ENCODE measurements at regions not wholly inside any gene's neighbourhood (a gene's known extent, or its start where the extent isn't known, plus 50 kb on each side); places are given as distances from the start of the nearest gene placed in this dataset.

DNA sequence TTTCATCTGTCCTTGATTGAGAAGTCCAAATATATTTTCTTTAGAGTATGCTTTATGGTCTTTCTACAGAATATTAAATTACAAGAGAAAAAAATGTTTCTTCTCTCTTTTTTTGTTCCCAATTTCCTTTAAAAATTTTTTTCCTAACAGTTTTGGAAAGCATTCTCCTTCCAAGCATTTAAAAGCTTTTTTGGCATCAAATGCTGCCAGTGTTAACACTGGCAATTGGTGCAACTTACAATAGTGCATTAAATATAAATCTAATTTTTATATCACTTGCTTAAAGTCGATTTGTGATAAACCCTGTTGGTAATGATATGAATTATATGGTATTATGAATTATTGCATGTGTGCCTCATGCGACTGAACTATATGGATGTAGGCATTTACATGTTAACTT is 165.9 kb upstream of the ELL2 start:
- DNase-seq (ENCODE audit: low spot score), result no peak
- no peak overlapping the region for H3K27ac Mint-ChIP-seq (ENCODE audit: unreplicated experiment)
- no peaks in the 10 kb centered on the region for H3K36me3 Mint-ChIP-seq (ENCODE audit: low read depth)
- TF ChIP-seq, protein P1, sequence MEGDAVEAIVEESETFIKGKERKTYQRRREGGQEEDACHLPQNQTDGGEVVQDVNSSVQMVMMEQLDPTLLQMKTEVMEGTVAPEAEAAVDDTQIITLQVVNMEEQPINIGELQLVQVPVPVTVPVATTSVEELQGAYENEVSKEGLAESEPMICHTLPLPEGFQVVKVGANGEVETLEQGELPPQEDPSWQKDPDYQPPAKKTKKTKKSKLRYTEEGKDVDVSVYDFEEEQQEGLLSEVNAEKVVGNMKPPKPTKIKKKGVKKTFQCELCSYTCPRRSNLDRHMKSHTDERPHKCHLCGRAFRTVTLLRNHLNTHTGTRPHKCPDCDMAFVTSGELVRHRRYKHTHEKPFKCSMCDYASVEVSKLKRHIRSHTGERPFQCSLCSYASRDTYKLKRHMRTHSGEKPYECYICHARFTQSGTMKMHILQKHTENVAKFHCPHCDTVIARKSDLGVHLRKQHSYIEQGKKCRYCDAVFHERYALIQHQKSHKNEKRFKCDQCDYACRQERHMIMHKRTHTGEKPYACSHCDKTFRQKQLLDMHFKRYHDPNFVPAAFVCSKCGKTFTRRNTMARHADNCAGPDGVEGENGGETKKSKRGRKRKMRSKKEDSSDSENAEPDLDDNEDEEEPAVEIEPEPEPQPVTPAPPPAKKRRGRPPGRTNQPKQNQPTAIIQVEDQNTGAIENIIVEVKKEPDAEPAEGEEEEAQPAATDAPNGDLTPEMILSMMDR (IDR thresholded peaks at IDR 0.05), result no peak
- H3K4me1 Mint-ChIP-seq (ENCODE audit: low read depth), result peaks cover 34% of the 10 kb centered on the region
- no peaks in the 10 kb centered on the region for H3K27me3 Mint-ChIP-seq (ENCODE audit: low read depth)
- no peaks in the 10 kb centered on the region for H3K9me3 Mint-ChIP-seq (ENCODE audit: low read depth)
- H3K4me3 Mint-ChIP-seq (ENCODE audit: unreplicated experiment), result no peak overlapping the region

DNA sequence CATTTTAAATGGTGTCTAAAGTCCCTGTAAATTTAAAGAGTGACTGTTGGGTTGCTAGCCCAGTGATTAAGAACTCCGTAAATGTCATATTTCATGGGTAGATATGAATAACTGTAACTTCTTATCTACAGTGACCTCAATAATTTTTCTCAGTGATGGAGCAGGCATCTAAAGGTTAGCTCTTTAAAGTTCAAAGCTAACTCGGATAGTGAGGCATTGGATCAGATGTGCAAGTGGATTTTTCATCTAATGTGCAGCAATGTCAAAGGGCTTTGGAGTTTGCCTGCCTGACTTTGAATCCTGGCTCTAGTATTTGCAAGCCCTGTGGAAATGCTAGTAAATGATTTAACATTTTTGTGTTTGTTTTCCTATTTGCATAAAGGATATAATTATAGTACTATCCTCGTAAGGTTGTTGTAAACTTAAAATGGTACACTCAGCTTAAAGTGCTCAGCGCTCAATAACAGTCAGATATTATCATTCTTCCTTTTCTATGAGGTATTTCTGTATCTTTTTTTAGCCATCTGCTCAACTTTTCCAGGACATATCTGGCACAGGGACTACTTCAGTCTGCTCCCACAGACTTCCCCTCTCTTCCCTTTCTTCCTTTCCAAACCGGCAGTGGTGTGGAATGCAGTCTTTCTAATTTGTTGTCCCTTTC is 163.7 kb upstream of the ELL2 start:
- Mint-ChIP-seq H3K4me3 (ENCODE audit: unreplicated experiment) (no peak overlapping the region), H3K9me3 (ENCODE audit: low read depth) (no peaks in the 10 kb centered on the region), H3K27me3 (ENCODE audit: low read depth) (no peaks in the 10 kb centered on the region), H3K27ac (ENCODE audit: unreplicated experiment) (peak overlapping the region; percentile 46), H3K36me3 (ENCODE audit: low read depth) (no peaks in the 10 kb centered on the region), H3K4me1 (ENCODE audit: low read depth) (peaks cover 16% of the 10 kb centered on the region)
- TF ChIP-seq, protein P1 (IDR thresholded peaks at IDR 0.05), result no peak
- DNase-seq (ENCODE audit: low spot score), result no peak

DNA sequence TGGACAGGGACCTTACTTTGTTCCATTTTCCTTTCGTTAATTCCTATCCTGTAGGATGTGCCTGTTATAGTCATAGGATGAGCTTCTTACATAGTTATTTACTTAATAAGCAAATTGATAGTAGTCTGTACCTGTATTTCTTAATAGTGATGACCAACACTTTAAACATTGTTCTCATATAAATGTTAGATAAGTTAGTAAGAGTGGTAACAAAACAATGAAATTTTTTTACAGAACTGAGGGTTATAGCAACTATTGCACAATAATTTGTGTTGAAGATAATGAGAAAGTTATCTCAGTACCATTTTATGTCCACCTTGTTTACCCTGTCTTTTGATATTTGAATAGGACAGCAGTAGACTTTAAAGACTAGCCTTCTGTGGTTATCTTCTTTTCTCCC is 162.9 kb upstream of the ELL2 start:
- H3K4me1 Mint-ChIP-seq (ENCODE audit: low read depth), result peaks cover 16% of the 10 kb centered on the region

DNA sequence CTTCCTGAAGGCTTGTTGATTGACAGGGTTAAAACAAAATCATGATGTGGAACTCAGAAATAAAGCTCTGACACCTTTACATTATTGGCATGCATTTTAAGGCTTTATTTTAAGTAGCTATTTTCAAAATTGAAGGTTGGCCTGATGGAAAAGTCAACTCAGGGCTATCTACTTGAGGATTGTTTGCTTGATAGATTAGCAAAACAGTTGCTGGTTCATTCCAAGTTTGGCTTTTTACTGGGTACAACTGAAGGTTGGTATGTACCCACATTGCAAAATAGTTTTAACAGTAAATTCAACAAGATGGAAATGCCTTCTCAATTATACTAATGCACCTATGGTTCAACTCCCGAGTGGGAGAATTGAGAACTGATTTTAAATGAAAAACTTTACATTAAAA is 161.8 kb upstream of the ELL2 start:
- Mint-ChIP-seq H3K9me3 (ENCODE audit: low read depth) (no peaks in the 10 kb centered on the region), H3K4me1 (ENCODE audit: low read depth) (peaks cover 22% of the 10 kb centered on the region), H3K4me3 (ENCODE audit: unreplicated experiment) (no peak overlapping the region), H3K27ac (ENCODE audit: unreplicated experiment) (no peak overlapping the region), H3K27me3 (ENCODE audit: low read depth) (no peaks in the 10 kb centered on the region), H3K36me3 (ENCODE audit: low read depth) (no peaks in the 10 kb centered on the region)
- TF ChIP-seq, protein P1 (IDR thresholded peaks at IDR 0.05), result no peak
- no peak for DNase-seq (ENCODE audit: low spot score)

More for the DNA sequence above, 162.9 kb upstream of the ELL2 start:
- DNase-seq (ENCODE audit: low spot score), result no peak
- Mint-ChIP-seq H3K27ac (ENCODE audit: unreplicated experiment) (no peak overlapping the region), H3K36me3 (ENCODE audit: low read depth) (no peaks in the 10 kb centered on the region), H3K4me3 (ENCODE audit: unreplicated experiment) (no peak overlapping the region), H3K9me3 (ENCODE audit: low read depth) (no peaks in the 10 kb centered on the region), H3K27me3 (ENCODE audit: low read depth) (no peaks in the 10 kb centered on the region)
- TF ChIP-seq, protein P1 (IDR thresholded peaks at IDR 0.05), result no peak

DNA sequence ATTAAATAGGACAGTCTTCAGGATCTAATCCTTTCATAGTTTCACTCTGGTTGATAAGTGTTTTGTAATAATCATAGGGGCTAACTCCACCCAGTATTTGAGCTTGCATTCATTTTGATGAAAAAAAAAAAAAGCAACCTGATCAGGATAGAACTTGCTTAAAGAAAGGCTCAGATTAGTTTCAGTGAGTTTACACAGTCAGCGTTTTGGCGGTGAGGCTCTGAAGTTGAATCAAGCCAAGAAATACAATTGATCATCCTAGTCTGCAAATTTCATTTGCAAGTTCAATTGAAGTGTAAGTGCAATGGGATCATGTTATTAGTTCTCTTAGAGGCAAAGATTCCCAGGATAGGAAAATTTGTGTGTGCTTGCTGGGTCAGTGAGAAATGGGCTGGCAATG is 159.7 kb upstream of the ELL2 start:
- H3K4me3 Mint-ChIP-seq (ENCODE audit: unreplicated experiment), result no peak overlapping the region

More for the DNA sequence above, 159.7 kb upstream of the ELL2 start:
- H3K27me3 Mint-ChIP-seq (ENCODE audit: low read depth), result no peaks in the 10 kb centered on the region
- no peak for DNase-seq (ENCODE audit: low spot score)
- TF ChIP-seq, protein P1 (IDR thresholded peaks at IDR 0.05), result no peak
- no peaks in the 10 kb centered on the region for H3K9me3 Mint-ChIP-seq (ENCODE audit: low read depth)
- peaks cover 29% of the 10 kb centered on the region for H3K4me1 Mint-ChIP-seq (ENCODE audit: low read depth)
- no peaks in the 10 kb centered on the region for H3K36me3 Mint-ChIP-seq (ENCODE audit: low read depth)
- no peak overlapping the region for H3K27ac Mint-ChIP-seq (ENCODE audit: unreplicated experiment)
